ENCODE measurements at regions not wholly inside any gene's neighbourhood (a gene's known extent, or its start where the extent isn't known, plus 50 kb on each side); places are given as distances from the start of the nearest gene placed in this dataset.

GRCh38 chr10:130902929-130903328 lies 408.6 kb downstream of the TCERG1L start:
- DNase-seq = no peak
- in situ Hi-C loops (cut with MboI; ENCODE audit: low sequenced_read_pairs in 4 of 4) = no loop called here
- Histone ChIP-seq H3K27ac (no peak overlapping the region), H3K36me3 (no peaks in the 10 kb centered on the region), H3K4me1 (no peaks in the 10 kb centered on the region), H3K4me3 (no peak overlapping the region), H3K9me3 (no peaks in the 10 kb centered on the region), H3K27me3 (no peaks in the 10 kb centered on the region)
- no peak for TF ChIP-seq CTCF (IDR thresholded peaks at IDR 0.05 in 4 of 5, conservative IDR thresholded peaks at IDR 0.05 in 1 of 5)
- TF ChIP-seq POLR2A (IDR thresholded peaks at IDR 0.05) = no peak
- intact Hi-C loops (cut with DNase I; ENCODE audit: low total_unique reads) = no loop called here
- ATAC-seq = no peak

- Histone ChIP-seq H3K4me3 (no peak overlapping the region), H3K27me3 (no peaks in the 10 kb centered on the region), H3K4me1 (no peaks in the 10 kb centered on the region), H3K27ac (no peak overlapping the region), H3K36me3 (no peaks in the 10 kb centered on the region), H3K9me3 (no peaks in the 10 kb centered on the region)
- intact Hi-C loops (cut with DNase I; ENCODE audit: low total_unique reads) (no loop called here), in situ Hi-C loops (cut with MboI; ENCODE audit: low sequenced_read_pairs in 4 of 4) (no loop called here)
- TF ChIP-seq POLR2A (IDR thresholded peaks at IDR 0.05) (no peak), CTCF (IDR thresholded peaks at IDR 0.05 in 4 of 5, conservative IDR thresholded peaks at IDR 0.05 in 1 of 5) (no peak)
- ATAC-seq (no peak), DNase-seq (no peak)
Observed at GRCh38 chr10:130904676-130905075, 406.8 kb downstream of the TCERG1L start.

- no peaks in the 10 kb centered on the region for H3K36me3 ChIP-seq
- H3K4me3 ChIP-seq = no peak overlapping the region
- in situ Hi-C loops (cut with MboI; ENCODE audit: low sequenced_read_pairs in 4 of 4) = no loop called here
- no peaks in the 10 kb centered on the region for H3K4me1 ChIP-seq
- no peak overlapping the region for H3K27ac ChIP-seq
- DNase-seq (no peak), ATAC-seq (no peak)
- intact Hi-C loops (cut with DNase I; ENCODE audit: low total_unique reads) = no loop called here
- TF ChIP-seq POLR2A (IDR thresholded peaks at IDR 0.05) (no peak), CTCF (IDR thresholded peaks at IDR 0.05 in 4 of 5, conservative IDR thresholded peaks at IDR 0.05 in 1 of 5) (no peak)
- no peaks in the 10 kb centered on the region for H3K27me3 ChIP-seq
- H3K9me3 ChIP-seq = no peaks in the 10 kb centered on the region
Observed at GRCh38 chr10:130905386-130905785, 406.1 kb downstream of the TCERG1L start.

- Histone ChIP-seq H3K36me3 (no peaks in the 10 kb centered on the region), H3K27ac (no peak overlapping the region), H3K9me3 (no peaks in the 10 kb centered on the region), H3K27me3 (no peaks in the 10 kb centered on the region), H3K4me1 (no peaks in the 10 kb centered on the region), H3K4me3 (no peak overlapping the region)
- DNase-seq = no peak
- intact Hi-C loops (cut with DNase I; ENCODE audit: low total_unique reads) (no loop called here), in situ Hi-C loops (cut with MboI; ENCODE audit: low sequenced_read_pairs in 4 of 4) (no loop called here)
- ATAC-seq = no peak
- TF ChIP-seq POLR2A (IDR thresholded peaks at IDR 0.05) (no peak), CTCF (IDR thresholded peaks at IDR 0.05 in 4 of 5, conservative IDR thresholded peaks at IDR 0.05 in 1 of 5) (no peak)
Observed at GRCh38 chr10:130905921-130906320, 405.6 kb downstream of the TCERG1L start.

GRCh38 chr10:130910848-130911247 lies 400.7 kb downstream of the TCERG1L start:
- TF ChIP-seq CTCF (IDR thresholded peaks at IDR 0.05 in 4 of 5, conservative IDR thresholded peaks at IDR 0.05 in 1 of 5) (no peak), POLR2A (IDR thresholded peaks at IDR 0.05) (no peak)
- Histone ChIP-seq H3K36me3 (no peaks in the 10 kb centered on the region), H3K27ac (no peak overlapping the region), H3K9me3 (no peaks in the 10 kb centered on the region), H3K27me3 (no peaks in the 10 kb centered on the region), H3K4me1 (no peaks in the 10 kb centered on the region), H3K4me3 (no peak overlapping the region)
- no peak for DNase-seq
- in situ Hi-C loops (cut with MboI; ENCODE audit: low sequenced_read_pairs in 4 of 4) = no loop called here
- intact Hi-C loops (cut with DNase I; ENCODE audit: low total_unique reads) = no loop called here
- no peak for ATAC-seq
